Renal cortical epithelial cell (primary cell): ENCODE measurements at regions not wholly inside any gene's neighbourhood (a gene's known extent, or its start where the extent isn't known, plus 50 kb on each side); places are given as distances from the start of the nearest gene placed in this dataset.
A peak's percentile ranks its signal among the peaks of the same experiment; 100 is the strongest.

ENCODE experiments used
- DNase-seq: peaks from one replicate; pipeline ENCODE4 v3.0.0-alpha.2; 2011; ENCODE audit warnings: low read depth

- DNase-seq = no peak
These were observed 264.3 kb downstream of the ZEB1 start for GRCh38 chr10:31583293-31583692.

GRCh38 chr10:31582365-31583052 lies 263.5 kb downstream of the ZEB1 start:
- DNase-seq = peak; percentile 38

- no peak for DNase-seq
These were observed 262.8 kb downstream of the ZEB1 start for GRCh38 chr10:31581741-31582323.

- no peak for DNase-seq
These were observed 261.6 kb downstream of the ZEB1 start for GRCh38 chr10:31580646-31581045.
